Loucy (cell line): ENCODE measurements at regions not wholly inside any gene's neighbourhood (a gene's known extent, or its start where the extent isn't known, plus 50 kb on each side); places are given as distances from the start of the nearest gene placed in this dataset.

Source experiments
- H2AFZ ChIP-seq: fragments of 200-600 bp; sonication (generic); 2 replicates; pipeline ENCODE4 v1.6.0; 2016; ENCODE audit warnings: antibody characterized with exemption, mild to moderate bottlenecking, low read length, moderate library complexity
- H3F3A ChIP-seq: fragments of 200-600 bp; 2 replicates; pipeline ENCODE4 v1.6.0; 2016; ENCODE audit warnings: antibody characterized with exemption, low read depth, mild to moderate bottlenecking
- H3K27me3 ChIP-seq: fragments of 200-600 bp; sonication (generic); 2 replicates; pipeline ENCODE4 v1.6.1; 2014; ENCODE audit warnings: low read length, mild to moderate bottlenecking; ENCODE audit not compliant: insufficient read depth, poor library complexity, severe bottlenecking
- H3K36me3 ChIP-seq: fragments of 200-600 bp; sonication (generic); 2 replicates; pipeline ENCODE4 v1.6.1; 2016; ENCODE audit warnings: low read length; ENCODE audit not compliant: insufficient read depth
- H3K4me1 ChIP-seq: fragments of 200-600 bp; sonication (generic); 2 replicates; pipeline ENCODE4 v1.5.1; 2014; ENCODE audit warnings: low read length, mild to moderate bottlenecking; ENCODE audit not compliant: insufficient read depth, poor library complexity, severe bottlenecking
- H3K4me2 ChIP-seq: fragments of 200-600 bp; sonication (generic); 2 replicates; pipeline ENCODE4 v1.6.0; 2014; ENCODE audit warnings: antibody characterized with exemption, low read length, low read depth, mild to moderate bottlenecking; ENCODE audit not compliant: poor library complexity, severe bottlenecking
- H3K4me3 ChIP-seq: fragments of 200-600 bp; sonication (generic); 2 replicates; pipeline ENCODE4 v1.5.1; 2014; ENCODE audit warnings: low read length, mild to moderate bottlenecking, mixed read lengths; ENCODE audit not compliant: poor library complexity, severe bottlenecking
- H3K79me2 ChIP-seq: fragments of 200-600 bp; sonication (generic); 2 replicates; pipeline ENCODE4 v1.6.1; 2014; ENCODE audit warnings: low read length; ENCODE audit not compliant: insufficient read depth
- H3K9ac ChIP-seq: fragments of 200-600 bp; sonication (generic); 2 replicates; pipeline ENCODE4 v1.6.0; 2014; ENCODE audit warnings: mild to moderate bottlenecking, low read depth, low read length, moderate library complexity; ENCODE audit not compliant: poor library complexity, severe bottlenecking
- H3K9me2 ChIP-seq: fragments of 200-600 bp; sonication (generic); replicated peaks from 2 replicates; pipeline ENCODE4 v1.6.1; 2016; ENCODE audit warnings: low read depth, low read length, mixed read lengths
- H3K9me3 ChIP-seq: fragments of 200-600 bp; sonication (generic); 2 replicates; pipeline ENCODE4 v1.6.1; 2014; ENCODE audit warnings: mild to moderate bottlenecking, antibody characterized with exemption, low read length, low read depth; ENCODE audit not compliant: insufficient read depth
- H4K20me1 ChIP-seq: fragments of 200-600 bp; sonication (generic); 2 replicates; pipeline ENCODE4 v1.6.0; 2014; ENCODE audit warnings: antibody characterized with exemption, low read length, mild to moderate bottlenecking; ENCODE audit not compliant: insufficient read depth, poor library complexity, severe bottlenecking
- CTCF ChIP-seq: fragments of 200-600 bp; sonication (generic); conservative IDR thresholded peaks from 2 replicates; pipeline ENCODE4 v1.5.1; 2014; ENCODE audit warnings: mild to moderate bottlenecking, antibody characterized with exemption, low read length
- EZH2phosphoT487 ChIP-seq: fragments of 200-600 bp; IDR thresholded peaks from 2 replicates; pipeline ENCODE4 v1.6.1; 2018; ENCODE audit warnings: antibody characterized with exemption, mild to moderate bottlenecking, moderate library complexity, borderline replicate concordance

GRCh38 chr18:57910817-57911216, 107.7 kb upstream of the ATP8B1 start:
- H3K9me2 ChIP-seq, result no peaks in the 10 kb centered on the region
- H3K4me1 ChIP-seq, result peaks cover 2% of the 10 kb centered on the region
- TF ChIP-seq CTCF, result peak; percentile 63
- TF ChIP-seq EZH2phosphoT487, result no peak
- no peaks in the 10 kb centered on the region for H3K79me2 ChIP-seq
- H4K20me1 ChIP-seq, result no peaks in the 10 kb centered on the region
- H3K9me3 ChIP-seq, result no peaks in the 10 kb centered on the region
- no peak overlapping the region for H2AFZ ChIP-seq
- H3K9ac ChIP-seq, result no peak overlapping the region
- H3F3A ChIP-seq, result no peaks in the 10 kb centered on the region
- H3K36me3 ChIP-seq, result no peaks in the 10 kb centered on the region
- H3K27me3 ChIP-seq, result no peaks in the 10 kb centered on the region
- H3K4me2 ChIP-seq, result no peak overlapping the region
- H3K4me3 ChIP-seq, result no peak overlapping the region

GRCh38 chr18:57910134-57910533, 107.0 kb upstream of the ATP8B1 start:
- Histone ChIP-seq H3K4me3 (no peak overlapping the region), H3K27me3 (no peaks in the 10 kb centered on the region), H4K20me1 (no peaks in the 10 kb centered on the region), H3F3A (no peaks in the 10 kb centered on the region), H3K9ac (no peak overlapping the region), H3K36me3 (no peaks in the 10 kb centered on the region), H3K79me2 (no peaks in the 10 kb centered on the region), H3K4me1 (no peaks in the 10 kb centered on the region), H3K9me3 (no peaks in the 10 kb centered on the region), H3K4me2 (no peak overlapping the region), H2AFZ (no peak overlapping the region), H3K9me2 (no peaks in the 10 kb centered on the region)
- no peak for TF ChIP-seq CTCF

- H3F3A ChIP-seq, result no peaks in the 10 kb centered on the region
- H4K20me1 ChIP-seq, result no peaks in the 10 kb centered on the region
- no peak overlapping the region for H3K9ac ChIP-seq
- no peaks in the 10 kb centered on the region for H3K9me2 ChIP-seq
- no peak overlapping the region for H3K4me2 ChIP-seq
- H3K9me3 ChIP-seq, result no peaks in the 10 kb centered on the region
- no peak overlapping the region for H3K4me3 ChIP-seq
- no peaks in the 10 kb centered on the region for H3K36me3 ChIP-seq
- TF ChIP-seq EZH2phosphoT487 (no peak), CTCF (no peak)
- H3K4me1 ChIP-seq, result no peaks in the 10 kb centered on the region
- H3K27me3 ChIP-seq, result no peaks in the 10 kb centered on the region
- H2AFZ ChIP-seq, result no peak overlapping the region
- no peaks in the 10 kb centered on the region for H3K79me2 ChIP-seq
These were observed 106.5 kb upstream of the ATP8B1 start for GRCh38 chr18:57909620-57910019.
